ENCODE measurements at regions not wholly inside any gene's neighbourhood (a gene's known extent, or its start where the extent isn't known, plus 50 kb on each side); places are given as distances from the start of the nearest gene placed in this dataset.

DNA sequence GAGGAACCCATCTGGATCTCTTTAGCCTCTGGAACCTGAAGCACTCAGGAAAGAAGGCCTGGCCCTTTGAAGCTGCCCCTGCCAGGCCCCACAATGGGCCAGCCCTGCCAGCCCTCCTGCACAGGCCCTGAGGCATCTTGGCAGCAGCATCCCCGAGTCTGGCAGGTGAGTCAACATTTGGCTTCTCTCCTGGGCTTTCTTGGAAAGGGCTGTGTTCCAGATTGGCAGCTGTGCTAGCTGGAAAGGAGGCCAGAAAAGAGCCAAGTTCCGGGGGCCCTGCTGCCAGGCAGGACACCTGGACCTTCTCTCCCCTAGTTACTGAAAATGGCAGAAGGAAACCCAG, 187.2 kb downstream of the SHQ1 start:
- TF ChIP-seq, protein P1, sequence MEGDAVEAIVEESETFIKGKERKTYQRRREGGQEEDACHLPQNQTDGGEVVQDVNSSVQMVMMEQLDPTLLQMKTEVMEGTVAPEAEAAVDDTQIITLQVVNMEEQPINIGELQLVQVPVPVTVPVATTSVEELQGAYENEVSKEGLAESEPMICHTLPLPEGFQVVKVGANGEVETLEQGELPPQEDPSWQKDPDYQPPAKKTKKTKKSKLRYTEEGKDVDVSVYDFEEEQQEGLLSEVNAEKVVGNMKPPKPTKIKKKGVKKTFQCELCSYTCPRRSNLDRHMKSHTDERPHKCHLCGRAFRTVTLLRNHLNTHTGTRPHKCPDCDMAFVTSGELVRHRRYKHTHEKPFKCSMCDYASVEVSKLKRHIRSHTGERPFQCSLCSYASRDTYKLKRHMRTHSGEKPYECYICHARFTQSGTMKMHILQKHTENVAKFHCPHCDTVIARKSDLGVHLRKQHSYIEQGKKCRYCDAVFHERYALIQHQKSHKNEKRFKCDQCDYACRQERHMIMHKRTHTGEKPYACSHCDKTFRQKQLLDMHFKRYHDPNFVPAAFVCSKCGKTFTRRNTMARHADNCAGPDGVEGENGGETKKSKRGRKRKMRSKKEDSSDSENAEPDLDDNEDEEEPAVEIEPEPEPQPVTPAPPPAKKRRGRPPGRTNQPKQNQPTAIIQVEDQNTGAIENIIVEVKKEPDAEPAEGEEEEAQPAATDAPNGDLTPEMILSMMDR (IDR thresholded peaks at IDR 0.05; ENCODE audit: unreplicated experiment) = no peak
- H3K27ac Mint-ChIP-seq (ENCODE audit: low read depth, unreplicated experiment) = peak overlapping the region; percentile 71
- ChIA-PET POLR2A (interaction anchor here (0.6 to 1.6 kb wide), 9 partner anchors 21 to 220 kb away, joined by 3 to 8 read pairs (median 3); no protein-coding TSS in a partner anchor), CTCF (interaction anchor here (1.1 to 1.3 kb wide), 2 partner anchors 62 to 932 kb away, joined by 4 read pairs; no protein-coding TSS in a partner anchor)
- BruUV-seq (replicated peaks) = no TSS peak
- H3K4me1 Mint-ChIP-seq (ENCODE audit: insufficient read depth, unreplicated experiment) = peaks cover 50% of the 10 kb centered on the region
- no peak overlapping the region for H3K4me3 Mint-ChIP-seq (ENCODE audit: unreplicated experiment)
- H3K27me3 Mint-ChIP-seq (ENCODE audit: insufficient read depth, unreplicated experiment) = no peaks in the 10 kb centered on the region
- no peaks in the 10 kb centered on the region for H3K9me3 Mint-ChIP-seq (ENCODE audit: unreplicated experiment)
- H3K36me3 Mint-ChIP-seq (ENCODE audit: insufficient read depth, unreplicated experiment) = no peaks in the 10 kb centered on the region
- peak; percentile 98 for DNase-seq (ENCODE audit: unreplicated experiment)
- intact Hi-C loops (cut with micrococcal nuclease) = loop anchor here (2.0 to 10.0 kb wide), 4 partner anchors 70 to 386 kb away; partner anchors contain the start of gene RYBP

DNA sequence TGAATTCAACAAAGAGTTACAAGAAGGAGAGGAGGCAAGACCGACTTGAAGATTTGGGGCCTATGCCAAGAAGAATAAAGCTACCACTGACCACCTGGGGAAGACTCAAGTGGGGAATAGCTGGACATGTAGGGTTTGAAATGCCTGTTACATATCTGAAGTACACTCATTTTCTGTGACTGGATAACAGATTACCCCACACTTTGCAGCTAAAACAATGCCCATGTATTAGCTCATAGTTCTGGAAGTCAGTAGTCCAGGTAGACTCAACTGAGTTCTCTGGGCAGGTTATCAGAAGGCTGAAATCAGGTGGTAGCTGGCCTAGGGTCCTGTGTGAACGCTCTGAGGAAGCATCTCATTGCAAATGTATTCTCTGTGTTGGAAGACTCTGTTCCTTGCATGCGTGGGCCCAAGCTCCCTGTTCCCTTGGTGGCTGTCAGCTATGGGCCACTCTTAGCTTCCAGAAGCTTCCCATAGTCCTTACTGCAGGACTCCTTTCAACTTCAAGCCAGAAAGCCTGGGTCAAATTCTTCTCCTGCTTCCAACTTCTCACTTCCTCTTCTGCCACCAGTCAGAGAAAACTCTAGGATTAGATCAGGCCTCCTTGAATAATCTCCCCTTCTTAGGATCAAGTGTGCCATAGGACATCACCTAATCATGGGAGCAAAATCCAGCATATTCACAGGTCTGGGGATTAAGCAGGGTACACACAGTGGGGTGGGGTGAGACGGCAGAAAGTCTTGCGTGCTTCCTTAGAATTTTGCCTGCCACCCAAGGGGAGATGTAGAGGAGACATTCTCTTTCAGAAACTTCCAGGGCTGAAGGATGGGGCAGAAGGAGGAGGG, 187.8 kb downstream of the SHQ1 start:
- peak; percentile 38 for DNase-seq (ENCODE audit: unreplicated experiment)
- Mint-ChIP-seq H3K27me3 (ENCODE audit: insufficient read depth, unreplicated experiment) (no peaks in the 10 kb centered on the region), H3K4me3 (ENCODE audit: unreplicated experiment) (no peak overlapping the region), H3K36me3 (ENCODE audit: insufficient read depth, unreplicated experiment) (no peaks in the 10 kb centered on the region), H3K4me1 (ENCODE audit: insufficient read depth, unreplicated experiment) (peaks cover 50% of the 10 kb centered on the region), H3K27ac (ENCODE audit: low read depth, unreplicated experiment) (peak overlapping the region; percentile 71), H3K9me3 (ENCODE audit: unreplicated experiment) (no peaks in the 10 kb centered on the region)
- ChIA-PET POLR2A (interaction anchor here (0.6 to 1.6 kb wide), 10 partner anchors 22 to 219 kb away, joined by 3 to 8 read pairs (median 4); no protein-coding TSS in a partner anchor), CTCF (interaction anchor here (0.5 to 1.1 kb wide), 2 partner anchors 931 to 1527 kb away, joined by 3 to 4 read pairs; no protein-coding TSS in a partner anchor)
- intact Hi-C loops (cut with micrococcal nuclease) = loop anchor here (2.0 to 10.0 kb wide), 4 partner anchors 70 to 386 kb away; partner anchors contain the start of gene RYBP
- BruUV-seq (replicated peaks) = no TSS peak
- TF ChIP-seq, protein P1 (IDR thresholded peaks at IDR 0.05; ENCODE audit: unreplicated experiment) = no peak

DNA sequence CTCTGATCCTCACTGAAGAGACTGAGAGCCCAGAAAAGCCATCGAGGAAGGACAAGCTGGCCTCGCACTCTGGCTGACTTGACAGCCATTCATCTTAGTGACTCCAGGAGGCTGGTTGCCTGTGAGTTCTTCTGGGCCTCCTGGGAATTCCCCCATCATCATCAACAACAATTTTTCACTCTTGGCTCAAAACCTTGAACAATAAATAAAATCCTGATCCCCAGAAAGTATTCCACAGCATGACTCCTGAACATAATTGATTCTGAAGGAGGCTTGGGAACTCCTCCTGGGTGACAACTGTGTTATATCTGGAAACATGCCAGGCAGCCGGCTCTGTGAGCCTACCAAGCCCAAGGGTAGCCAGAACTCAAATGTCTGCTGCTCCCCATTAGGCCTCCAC, 188.6 kb downstream of the SHQ1 start:
- H3K4me3 Mint-ChIP-seq (ENCODE audit: unreplicated experiment) = no peak overlapping the region
- H3K36me3 Mint-ChIP-seq (ENCODE audit: insufficient read depth, unreplicated experiment) = no peaks in the 10 kb centered on the region
- H3K4me1 Mint-ChIP-seq (ENCODE audit: insufficient read depth, unreplicated experiment) = peaks cover 47% of the 10 kb centered on the region
- H3K9me3 Mint-ChIP-seq (ENCODE audit: unreplicated experiment) = no peaks in the 10 kb centered on the region
- ChIA-PET POLR2A (interaction anchor here (1.4 kb wide), 1 partner anchor 96 kb away, joined by 4 read pairs; no protein-coding TSS in a partner anchor), CTCF (interaction anchor here (0.6 kb wide), 1 partner anchor 389 kb away, joined by 3 read pairs; no protein-coding TSS in a partner anchor)
- no peaks in the 10 kb centered on the region for H3K27me3 Mint-ChIP-seq (ENCODE audit: insufficient read depth, unreplicated experiment)
- intact Hi-C loops (cut with micrococcal nuclease) = no loop called here
- no peak overlapping the region for H3K27ac Mint-ChIP-seq (ENCODE audit: low read depth, unreplicated experiment)
- TF ChIP-seq, protein P1 (IDR thresholded peaks at IDR 0.05; ENCODE audit: unreplicated experiment) = no peak
- DNase-seq (ENCODE audit: unreplicated experiment) = no peak
- no TSS peak for BruUV-seq (replicated peaks)

DNA sequence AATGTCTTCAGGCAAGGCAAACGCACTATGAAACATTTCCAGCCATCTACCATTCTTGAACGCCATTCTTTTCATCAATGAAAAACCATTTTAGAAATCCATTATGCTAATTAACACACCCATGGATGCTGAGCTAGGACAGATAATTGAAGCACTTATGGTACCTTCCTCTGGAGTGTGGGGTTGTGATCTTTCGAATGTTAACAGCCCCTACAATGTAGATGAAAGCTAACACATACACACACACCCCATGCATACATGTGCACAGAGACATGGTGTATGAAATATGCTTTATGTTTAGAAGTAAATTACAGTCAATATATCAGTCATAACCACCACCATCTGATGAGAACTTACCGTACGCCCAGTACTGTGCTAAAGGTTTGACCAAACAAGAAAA, 189.1 kb downstream of the SHQ1 start:
- peaks cover 43% of the 10 kb centered on the region for H3K4me1 Mint-ChIP-seq (ENCODE audit: insufficient read depth, unreplicated experiment)
- no peaks in the 10 kb centered on the region for H3K27me3 Mint-ChIP-seq (ENCODE audit: insufficient read depth, unreplicated experiment)
- no peak overlapping the region for H3K4me3 Mint-ChIP-seq (ENCODE audit: unreplicated experiment)
- ChIA-PET CTCF (interaction anchor here (0.6 kb wide), 1 partner anchor 389 kb away, joined by 3 read pairs; no protein-coding TSS in a partner anchor), POLR2A (interaction anchor here (1.4 to 1.5 kb wide), 2 partner anchors 31 to 96 kb away, joined by 4 read pairs; no protein-coding TSS in a partner anchor)
- no peaks in the 10 kb centered on the region for H3K36me3 Mint-ChIP-seq (ENCODE audit: insufficient read depth, unreplicated experiment)
- no peak for DNase-seq (ENCODE audit: unreplicated experiment)
- intact Hi-C loops (cut with micrococcal nuclease) = no loop called here
- TF ChIP-seq, protein P1 (IDR thresholded peaks at IDR 0.05; ENCODE audit: unreplicated experiment) = no peak
- no peak overlapping the region for H3K27ac Mint-ChIP-seq (ENCODE audit: low read depth, unreplicated experiment)
- no peaks in the 10 kb centered on the region for H3K9me3 Mint-ChIP-seq (ENCODE audit: unreplicated experiment)
- BruUV-seq (replicated peaks) = no TSS peak

Measured in MCF 10A (cell line).